ENCODE measurements at regions not wholly inside any gene's neighbourhood (a gene's known extent, or its start where the extent isn't known, plus 50 kb on each side); places are given as distances from the start of the nearest gene placed in this dataset.

DNA sequence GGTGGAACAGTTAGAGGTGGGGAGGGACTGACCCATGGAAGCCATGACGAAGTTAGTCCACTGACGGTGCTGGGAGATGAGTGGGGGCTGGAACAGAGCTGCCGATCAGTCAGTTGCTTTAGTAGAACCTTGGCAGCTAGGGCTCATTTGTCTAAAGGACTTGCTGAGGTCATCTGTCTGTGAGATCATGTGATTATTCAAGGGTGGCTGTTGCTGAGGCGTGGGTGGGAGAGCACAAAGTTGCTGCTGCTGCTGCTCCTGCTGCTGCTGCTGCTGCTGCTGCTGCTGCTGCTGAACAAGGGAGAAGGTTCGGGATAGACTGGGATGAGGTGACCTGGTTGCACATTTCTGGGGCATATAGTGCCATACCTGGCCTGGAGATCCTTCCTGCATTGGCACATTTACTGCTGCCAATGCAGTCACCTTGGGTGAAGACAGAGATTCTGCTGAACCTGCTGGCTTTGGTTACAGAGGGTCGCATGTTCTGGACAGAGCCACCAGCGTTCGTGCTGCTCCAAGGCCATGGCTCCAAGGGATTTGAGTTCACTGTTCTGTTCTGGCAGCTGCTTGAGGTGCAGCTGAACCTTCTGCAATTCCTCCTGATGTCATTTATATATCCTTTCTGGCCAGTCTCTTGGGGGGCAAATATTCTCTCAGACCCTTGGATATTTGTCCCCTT lies 840.5 kb downstream of the HACE1 start:
- no peak for DNase-seq

DNA sequence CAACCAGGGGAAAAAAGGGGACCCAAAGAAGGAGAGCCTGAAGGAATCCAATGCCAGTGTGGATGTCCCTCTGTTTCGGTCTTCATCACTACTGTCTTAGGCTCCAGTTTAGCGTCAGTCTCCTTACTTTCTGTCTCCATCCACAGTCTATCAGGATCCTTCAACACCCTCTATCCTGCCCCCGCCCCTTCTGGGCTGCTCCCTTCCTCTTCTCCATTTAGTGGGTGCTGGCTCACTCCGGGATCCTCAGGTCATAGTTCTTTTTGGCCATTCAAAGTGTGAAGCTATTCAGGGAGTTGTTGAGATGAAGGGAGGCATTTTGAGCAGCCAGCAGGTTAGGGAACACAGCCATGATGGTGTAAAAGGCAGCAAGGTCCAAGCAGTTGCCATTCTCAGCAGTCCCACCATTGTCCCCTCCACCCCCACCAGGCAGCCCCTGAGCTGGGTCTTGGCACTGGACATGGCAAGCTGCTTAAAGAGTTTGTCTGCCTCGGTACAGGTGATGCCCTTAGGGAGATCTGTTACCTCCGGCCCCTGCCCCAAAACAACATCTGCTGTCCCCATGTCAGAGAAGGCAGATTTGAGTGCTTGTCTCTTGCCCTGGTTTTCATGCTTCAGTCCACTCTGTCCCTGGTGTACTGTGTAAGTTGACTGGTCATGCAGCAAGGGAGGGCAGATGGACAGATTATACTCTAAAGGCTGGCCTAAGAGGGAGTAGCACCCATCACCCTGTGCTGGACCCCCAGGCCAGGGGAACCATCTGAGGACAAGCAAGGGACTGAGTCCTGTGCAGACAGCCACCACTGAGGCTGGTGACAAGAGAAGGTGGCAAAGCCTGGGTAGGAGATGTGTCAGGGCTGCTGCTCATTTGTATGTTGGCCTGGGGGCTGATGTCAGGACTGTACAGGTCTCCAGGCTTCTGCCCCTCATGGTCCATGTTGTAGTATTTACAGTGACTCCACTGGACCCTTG lies 842.0 kb downstream of the HACE1 start:
- DNase-seq, result no peak

DNA sequence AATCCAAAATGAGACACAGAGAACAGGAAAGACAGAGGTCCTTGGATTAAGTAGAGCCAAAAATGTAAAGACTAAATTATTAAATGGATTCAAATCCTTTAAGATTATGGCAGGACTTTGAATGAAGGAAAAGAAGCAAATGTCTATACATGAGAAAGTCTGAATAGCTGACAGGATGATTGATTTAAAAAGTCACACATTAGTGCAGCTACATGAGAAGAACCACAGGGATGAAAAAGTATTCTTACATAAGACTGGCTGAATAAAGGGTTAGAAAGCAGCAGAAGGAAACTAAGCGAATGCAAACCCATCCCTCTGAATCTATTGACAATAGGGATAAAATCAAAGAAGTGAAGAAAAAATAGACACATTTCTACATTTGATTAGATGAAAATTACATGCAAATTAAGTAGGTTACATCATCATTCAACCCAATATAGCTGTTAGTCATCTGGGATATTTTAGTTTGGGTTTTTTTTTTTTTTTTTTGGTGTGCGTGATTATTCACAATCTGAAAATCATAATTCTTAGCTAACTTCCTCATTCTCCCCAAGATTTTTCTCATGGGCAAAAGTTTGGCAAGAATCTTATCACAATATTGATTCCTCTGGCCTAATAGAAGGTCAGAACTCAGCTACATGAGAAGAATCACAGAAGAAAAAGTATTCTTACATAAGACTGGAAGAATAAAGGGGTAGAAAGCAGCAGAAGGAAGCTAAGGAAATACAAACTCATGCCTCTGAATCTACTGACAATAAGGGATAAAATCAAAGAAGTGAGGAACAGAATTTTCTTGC lies 845.4 kb downstream of the HACE1 start:
- DNase-seq, result no peak

DNA sequence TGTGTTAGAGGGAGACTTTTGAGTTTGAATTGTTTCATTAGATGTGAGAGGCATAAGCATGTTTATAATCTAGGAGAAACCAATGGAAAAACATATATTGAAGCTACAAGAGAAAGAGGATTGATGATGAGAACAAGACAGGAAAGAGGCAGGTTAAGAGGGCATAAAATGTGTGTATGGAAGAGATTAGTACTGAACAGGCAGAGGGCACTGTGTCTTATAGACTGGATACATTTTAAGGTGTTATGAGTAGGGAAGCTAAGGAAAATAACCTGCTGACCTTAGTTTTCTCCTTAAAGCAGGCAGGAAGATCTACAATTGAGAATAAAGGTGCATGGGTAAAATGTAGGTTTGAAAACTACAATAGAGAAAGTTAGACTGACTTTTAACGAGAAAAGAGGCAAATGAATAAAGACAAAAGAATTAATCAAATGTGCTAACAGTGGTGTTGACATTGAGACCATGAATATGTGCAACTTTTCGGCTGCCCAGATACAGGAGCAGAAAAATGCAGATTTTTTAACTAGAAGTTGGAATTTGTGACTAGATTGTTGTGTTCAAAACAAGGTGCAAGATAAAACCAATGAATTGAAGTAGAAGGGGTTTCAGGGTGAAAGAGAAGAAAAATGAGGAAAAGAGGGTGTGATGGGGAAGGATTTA lies 846.3 kb downstream of the HACE1 start:
- no peak for DNase-seq

DNA sequence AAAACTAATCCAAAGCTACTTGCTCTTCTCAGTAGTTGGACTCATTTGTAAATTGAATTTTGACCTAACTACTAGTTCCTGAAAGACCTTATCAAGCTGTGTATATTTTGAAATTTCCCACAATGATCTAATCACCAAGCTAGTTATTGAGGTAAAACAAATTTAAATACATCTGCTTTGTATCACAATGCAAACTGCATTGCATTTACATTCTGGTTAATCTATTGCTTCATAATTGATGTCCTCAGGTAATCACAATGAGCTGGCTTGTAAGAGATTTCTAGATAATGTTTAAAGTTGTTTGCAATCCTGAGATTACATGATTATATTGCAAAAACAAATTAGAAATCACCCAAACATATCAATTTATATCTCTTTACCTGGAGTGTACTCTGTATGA lies 848.8 kb downstream of the HACE1 start:
- no peak for DNase-seq

DNA sequence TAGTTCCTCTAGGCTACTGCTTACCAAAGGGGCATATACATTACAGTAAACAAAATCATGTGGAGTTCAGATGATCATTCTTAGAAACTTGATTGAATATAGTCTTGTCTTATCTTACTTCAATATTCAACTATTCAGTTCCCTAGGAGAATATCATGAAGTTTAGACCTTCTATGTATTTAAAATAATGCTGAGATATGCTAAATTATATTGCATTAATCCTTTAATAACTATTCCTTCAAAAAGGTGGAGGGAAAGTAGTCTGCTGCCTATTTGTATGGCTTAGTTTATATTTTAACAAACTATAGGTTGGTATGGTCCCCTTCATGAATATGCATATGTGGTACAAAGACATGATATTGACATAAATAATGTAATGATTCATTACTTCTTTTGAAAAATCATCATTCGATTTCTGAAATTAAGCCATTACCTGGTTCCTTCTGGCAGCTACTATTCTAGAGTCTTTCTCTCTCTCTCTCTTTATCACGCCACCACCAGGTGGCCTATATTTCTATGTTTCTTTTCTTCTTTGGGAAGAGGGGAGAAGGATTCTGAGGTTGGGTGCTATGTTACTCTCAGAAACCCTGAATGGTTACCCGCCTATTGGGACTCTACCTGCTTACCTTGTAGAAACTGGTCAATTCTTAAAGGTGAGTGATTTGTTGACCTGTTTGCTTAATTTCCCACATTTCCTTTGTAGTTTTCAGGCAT lies 855.8 kb downstream of the HACE1 start:
- DNase-seq, result no peak

DNA sequence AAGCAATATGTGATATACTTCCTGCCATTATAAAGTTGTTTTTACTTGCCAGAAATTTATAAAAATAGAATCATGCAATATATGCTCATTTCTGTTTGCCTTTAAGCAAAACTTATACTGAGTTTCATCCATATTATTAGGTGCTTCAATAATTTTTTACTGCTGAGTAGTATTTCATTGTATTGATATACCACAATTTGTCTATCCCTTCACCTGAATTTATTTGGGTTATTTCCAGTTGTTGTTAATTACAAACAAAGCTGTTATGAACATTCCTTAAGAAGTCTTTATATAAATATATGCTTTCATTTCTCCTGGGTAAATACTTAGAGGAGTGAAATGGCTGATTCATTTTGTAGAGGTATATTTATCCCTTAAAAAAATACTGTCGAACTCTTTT lies 864.1 kb downstream of the HACE1 start:
- DNase-seq, result no peak

DNA sequence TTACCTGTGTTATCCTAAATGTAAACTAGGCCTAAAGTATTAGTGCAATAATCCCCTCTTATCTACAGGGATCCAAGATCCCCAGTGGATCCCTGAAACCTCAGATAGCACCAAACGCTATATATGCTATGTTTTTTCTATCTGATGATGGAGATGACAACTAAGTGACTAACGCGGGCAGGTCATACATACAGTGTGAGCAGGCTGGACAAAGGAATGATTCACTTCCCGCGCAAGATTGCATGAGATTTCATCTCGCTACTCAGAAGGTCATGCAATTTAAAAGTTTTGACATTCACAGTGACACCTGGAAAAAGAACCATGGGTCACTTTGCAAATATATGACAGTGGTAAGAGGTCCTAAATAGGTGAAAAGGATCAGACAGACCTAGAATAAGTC lies 875.9 kb downstream of the HACE1 start:
- no peak for DNase-seq

DNA sequence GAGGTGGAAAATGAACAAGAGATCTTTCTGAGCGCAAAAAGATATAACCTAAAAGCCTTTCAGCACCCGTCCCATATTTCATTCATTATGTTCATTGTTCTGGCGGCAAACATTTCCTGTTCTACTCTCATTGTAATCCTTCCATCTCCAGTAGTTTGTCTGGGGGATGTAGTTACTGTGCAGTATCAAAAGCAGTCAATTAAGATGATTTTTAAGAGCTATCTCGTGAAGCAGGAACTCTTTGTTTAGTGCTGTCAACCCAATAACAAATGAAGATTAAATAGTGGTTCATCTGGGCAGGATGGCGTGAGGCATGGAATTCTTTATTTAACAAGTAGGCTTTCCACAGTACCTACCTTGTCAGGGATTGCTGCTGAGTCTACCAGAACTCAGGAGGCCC lies 876.7 kb downstream of the HACE1 start:
- no peak for DNase-seq

DNA sequence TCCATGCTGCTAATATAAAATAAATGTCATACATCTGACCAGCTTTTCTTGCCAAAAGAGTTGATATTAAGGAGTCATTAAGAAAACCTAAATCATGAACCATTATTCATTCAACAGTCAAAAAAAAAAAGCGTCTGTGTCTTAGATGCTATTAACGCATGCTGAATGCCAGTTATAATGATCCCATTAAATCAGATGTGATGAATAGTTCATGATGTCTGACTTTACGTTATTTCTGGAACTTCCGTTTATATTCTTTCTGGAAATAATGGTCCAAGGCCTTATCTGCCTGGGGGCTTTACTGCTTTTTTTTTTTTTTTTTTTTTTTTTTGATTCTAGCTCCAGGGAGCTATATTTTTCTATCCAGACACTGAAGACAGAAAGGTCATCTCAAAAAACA lies 877.1 kb downstream of the HACE1 start:
- no peak for DNase-seq

DNA sequence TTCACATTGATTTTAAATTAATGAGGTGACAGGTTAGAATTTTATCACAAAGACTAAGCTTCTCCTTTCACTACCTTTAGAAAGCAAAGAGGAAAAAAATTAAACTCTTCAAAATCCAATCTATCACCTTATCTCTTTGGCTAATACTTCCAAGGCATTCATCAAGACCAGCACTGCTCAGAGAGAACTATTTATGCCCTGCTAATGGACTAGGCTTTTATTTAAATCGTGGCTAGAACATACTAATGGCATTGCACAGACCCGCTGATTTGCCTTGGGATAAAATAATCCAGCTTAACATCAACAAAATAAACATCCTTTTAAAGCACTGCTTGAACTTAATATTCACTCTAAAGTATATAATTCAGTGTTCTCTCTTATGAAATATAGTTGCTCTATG lies 880.4 kb downstream of the HACE1 start:
- DNase-seq, result no peak

DNA sequence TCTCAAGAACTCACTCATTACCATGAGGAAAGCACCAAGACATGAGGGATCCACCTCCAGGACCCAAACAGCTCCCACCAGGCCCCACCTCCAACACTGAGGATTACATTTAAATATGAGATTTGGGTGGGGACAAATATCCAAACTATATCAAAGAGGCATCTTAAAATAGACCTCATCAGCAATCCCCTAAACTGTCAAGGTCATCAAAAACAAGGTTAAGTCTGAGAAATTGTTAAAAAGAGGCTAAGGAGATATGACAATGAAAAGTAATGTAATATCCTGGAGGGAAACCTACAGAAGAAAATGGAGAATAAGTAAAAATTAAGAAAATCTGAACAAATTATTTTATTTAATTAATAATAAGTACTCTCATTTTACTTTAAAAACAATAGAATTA lies 922.3 kb downstream of the HACE1 start:
- no peak for DNase-seq

DNA sequence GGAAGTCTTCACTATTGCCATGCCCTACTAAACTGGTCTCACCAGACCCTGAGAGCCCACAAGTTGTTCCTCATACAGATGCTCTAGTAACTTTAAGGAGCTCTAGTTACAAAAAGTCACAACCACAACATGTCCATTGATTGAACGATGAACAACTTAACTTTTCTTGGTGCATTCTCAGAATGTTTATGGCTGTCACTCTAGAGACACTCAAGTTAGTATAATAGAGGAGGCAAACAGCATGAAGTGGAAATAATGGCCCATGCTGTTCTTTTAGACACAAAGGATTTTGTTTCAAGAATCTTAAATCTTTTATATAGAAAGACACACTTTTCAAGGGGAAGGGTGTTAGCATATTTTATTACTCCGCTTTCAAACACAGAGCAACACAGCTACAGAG lies 934.4 kb downstream of the HACE1 start:
- DNase-seq, result no peak

DNA sequence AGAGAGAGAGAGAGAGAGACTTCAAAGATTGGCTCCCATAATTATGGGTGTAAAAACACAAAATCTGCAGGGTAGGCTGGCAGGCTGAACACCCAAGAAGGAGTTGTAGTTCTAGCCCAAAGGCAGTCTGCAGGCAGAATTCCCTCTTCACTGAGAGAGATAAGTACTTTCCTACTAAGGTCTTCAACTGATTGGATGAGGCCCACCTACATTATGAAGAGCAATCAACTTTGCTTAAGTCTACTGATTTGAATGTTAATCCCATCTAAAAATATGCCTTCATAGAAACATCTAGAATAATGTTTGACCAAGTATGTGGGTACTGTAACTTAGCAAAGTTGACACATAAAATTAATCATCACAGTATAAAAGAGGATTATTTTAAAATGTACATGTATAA lies 949.7 kb downstream of the HACE1 start:
- DNase-seq, result no peak

DNA sequence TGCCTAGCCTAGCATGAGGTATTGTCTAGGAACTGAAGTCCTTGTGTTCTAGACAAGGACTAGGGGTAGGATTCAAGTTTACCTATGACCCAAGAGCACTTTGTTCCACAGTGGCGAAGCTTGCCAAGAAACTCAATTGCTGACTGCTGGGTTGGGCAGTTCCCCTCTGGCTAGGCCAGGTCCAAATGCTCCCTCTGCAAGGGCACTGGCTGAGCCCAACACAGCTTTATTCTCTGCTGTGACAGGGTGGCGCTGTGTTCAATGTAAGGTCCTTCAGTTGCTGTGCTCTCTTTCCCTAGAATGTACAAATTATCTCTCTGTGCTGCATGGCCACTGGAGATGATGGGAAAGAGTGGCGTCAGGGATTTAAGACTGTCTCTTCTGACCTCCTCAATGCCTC lies 950.8 kb downstream of the HACE1 start:
- DNase-seq, result no peak

DNA sequence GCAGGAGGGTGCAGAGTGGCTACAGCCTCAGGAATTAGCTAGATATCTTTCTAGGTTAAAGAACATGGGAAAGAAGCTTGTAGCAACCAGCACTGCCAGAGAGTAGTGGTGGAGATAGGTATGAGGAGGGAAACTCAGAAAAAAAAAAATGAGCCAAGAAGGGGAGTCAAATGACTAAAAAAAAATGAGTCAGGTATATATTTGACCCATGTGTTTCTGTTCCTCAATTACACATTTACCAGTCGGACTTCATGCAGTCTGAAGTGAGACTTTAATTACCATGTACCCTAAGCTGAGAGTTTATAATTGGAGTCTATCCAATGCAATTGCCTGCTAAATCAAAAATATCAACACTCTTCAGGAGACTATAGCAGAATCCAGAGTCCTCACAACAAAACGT lies 964.6 kb downstream of the HACE1 start:
- DNase-seq, result no peak

DNA sequence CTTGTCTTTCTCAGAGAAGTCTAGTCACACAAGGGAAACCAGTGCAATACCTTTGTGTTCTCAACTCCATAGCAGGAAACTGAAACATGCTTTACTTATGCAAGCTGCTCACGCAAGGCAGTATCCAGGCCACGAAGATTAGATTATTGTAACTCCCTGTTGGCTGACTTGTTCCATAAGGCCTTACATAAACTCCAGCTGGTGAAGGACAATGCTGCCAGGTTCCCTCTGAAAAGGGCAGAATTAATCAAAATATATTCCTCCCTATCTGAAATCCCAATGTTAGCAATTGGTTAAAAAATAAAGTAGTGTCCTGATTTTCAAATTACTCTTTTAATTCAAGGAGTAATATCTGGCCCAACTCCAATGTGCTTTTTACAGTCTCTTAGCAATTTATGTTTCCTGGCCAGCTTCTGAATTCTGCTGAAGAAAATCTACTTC lies 966.6 kb downstream of the HACE1 start:
- no peak for DNase-seq

DNA sequence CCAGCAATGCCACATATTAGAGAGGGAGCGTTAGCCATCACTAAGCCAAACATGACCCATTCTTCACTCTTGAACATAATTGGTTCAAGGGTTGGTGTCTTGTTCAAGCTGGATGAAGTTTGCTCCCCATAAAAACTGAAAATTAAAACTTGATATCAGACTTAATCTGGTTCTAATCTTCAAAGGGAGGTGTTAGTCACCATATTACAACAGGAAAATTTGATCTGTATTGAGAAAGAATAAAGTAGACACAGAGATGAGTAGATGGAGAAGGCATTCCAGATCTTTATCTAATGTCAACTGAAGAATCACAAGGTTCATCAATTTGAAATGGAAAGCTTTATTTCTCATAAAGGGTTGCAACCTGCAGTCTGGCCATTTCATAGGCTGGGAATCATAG lies 972.8 kb downstream of the HACE1 start:
- DNase-seq, result no peak

DNA sequence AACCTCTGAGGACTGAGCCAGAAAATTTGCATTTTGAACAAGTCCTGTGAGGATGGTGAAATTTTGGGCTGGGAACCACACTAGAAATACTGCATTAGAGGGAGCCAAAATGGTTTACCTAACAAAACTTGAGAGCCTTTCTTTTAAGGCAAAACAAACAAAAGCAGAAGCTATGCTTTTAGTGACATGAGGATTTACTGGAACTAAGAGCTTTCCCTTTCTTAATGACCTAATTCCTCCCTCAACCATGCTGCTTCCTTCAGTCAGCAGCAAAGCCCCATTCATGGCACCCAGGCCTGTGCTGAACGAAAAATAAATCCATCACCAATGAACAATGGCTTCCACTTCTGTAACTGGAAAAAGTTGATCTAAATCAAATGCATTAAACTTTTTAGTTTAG lies 974.3 kb downstream of the HACE1 start:
- DNase-seq, result no peak

DNA sequence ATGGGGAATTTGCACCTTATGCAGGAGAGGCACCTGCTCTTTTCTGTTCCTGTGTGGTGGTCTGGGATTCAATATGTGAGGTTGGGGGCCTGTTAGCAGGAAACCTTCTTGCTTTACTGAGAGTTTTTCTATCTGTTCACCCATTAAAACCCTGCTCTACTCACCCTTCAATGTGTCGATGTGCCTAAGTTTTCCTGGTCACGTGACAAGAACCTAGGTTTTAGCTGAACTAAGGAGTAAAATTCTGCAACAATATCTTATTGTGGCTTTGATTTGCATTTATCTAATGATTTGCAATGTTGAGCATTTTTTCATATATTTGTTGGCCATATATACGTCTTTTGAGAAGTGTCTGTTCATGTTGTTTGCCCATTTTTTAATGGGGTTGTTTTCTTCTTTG lies 979.9 kb downstream of the HACE1 start:
- no peak for DNase-seq

DNA sequence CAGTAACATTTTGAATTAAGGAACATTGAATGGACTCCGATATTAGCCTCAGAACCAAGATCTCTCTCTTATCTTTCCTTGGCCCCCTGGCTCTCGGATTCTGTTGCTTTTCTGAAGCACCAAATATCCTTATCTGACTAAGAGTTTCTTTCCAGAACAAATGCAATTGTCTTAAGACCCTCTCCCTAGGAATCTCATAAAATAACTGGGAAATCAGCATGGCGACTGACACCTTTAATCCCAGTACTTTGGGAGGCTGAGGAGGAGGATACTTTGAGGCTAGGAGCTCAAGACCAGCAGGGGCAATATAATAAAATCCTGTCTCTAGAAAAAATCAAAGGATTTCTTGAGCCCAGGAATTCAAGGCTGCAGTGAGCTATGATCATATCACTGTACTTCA lies 984.5 kb downstream of the HACE1 start:
- no peak for DNase-seq

DNA sequence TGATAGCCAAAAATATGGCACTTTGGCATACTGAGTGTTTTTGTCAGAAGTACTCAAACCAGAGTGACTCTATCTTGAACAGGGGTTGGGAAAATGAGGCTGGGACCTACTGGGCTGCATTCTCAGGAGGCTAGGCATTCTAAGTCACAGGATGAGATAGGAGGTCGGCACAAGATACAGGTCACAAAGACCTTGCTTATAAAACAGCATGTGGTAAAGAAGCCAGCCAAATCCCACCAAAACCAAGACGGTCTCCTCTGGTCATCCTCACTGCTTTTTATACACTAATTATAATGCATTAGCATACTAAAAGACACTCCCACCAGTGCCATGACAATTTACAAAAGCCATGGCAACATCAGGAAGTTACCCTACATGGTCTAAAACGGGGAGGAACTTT lies 985.1 kb downstream of the HACE1 start:
- no peak for DNase-seq

Measured in RPMI8226 (cell line).